A549 (cell line): ENCODE measurements at regions not wholly inside any gene's neighbourhood (a gene's known extent, or its start where the extent isn't known, plus 50 kb on each side); places are given as distances from the start of the nearest gene placed in this dataset.

Source experiments
- CHD2 ChIP-seq: fragments of 150-350 bp; IDR thresholded peaks from 2 replicates; pipeline ENCODE4 v1.6.1; 2014; ENCODE audit warnings: low read length; ENCODE audit not compliant: partially characterized antibody
- CTCF ChIP-seq: fragments of >200 bp; sonication (Bioruptor Twin); formaldehyde crosslinking; IDR thresholded peaks from 3 replicates; pipeline ENCODE4 v1.5.1; 2016
- HOXA7 ChIP-seq: fragments of 250-450 bp; sonication (Bioruptor Pico); IDR thresholded peaks from 2 replicates; pipeline ENCODE4 v1.5.0; 2020; ENCODE audit warnings: mild to moderate bottlenecking, moderate library complexity
- JUN ChIP-seq, 2 experiments: fragments of >200 bp; sonication (Bioruptor Twin); formaldehyde crosslinking; IDR thresholded peaks; 2 replicates in 1 of 2; 3 replicates in 1 of 2; pipeline ENCODE4 v1.6.1; 2016 to 2017
- MYC ChIP-seq: IDR thresholded peaks from 2 replicates; pipeline ENCODE4 v1.6.1; 2012; ENCODE audit warnings: mild to moderate bottlenecking, inconsistent platforms, low read length, improper control_type of control experiment, borderline replicate concordance
- PHF8 ChIP-seq: fragments of 200-600 bp; sonication (generic); IDR thresholded peaks from 2 replicates; pipeline ENCODE4 v1.6.1; 2016; ENCODE audit warnings: low read depth, mild to moderate bottlenecking, antibody characterized with exemption, moderate library complexity, borderline replicate concordance
- POLR2AphosphoS2 ChIP-seq: conservative IDR thresholded peaks from 2 replicates; pipeline ENCODE4 v1.6.1; 2012; ENCODE audit warnings: low read length, improper control_type of control experiment, inconsistent platforms
- REST ChIP-seq: fragments of 200-600 bp; sonication (generic); IDR thresholded peaks from 2 replicates; pipeline ENCODE4 v1.6.1; 2016; ENCODE audit warnings: antibody characterized with exemption, mild to moderate bottlenecking, moderate library complexity
- SMC3 ChIP-seq: fragments of >200 bp; sonication (Bioruptor Twin); formaldehyde crosslinking; IDR thresholded peaks from 3 replicates; pipeline ENCODE4 v1.6.1; 2018; ENCODE audit warnings: inconsistent platforms
- SREBF2 ChIP-seq: fragments of 450-650 bp; IDR thresholded peaks from 2 replicates; pipeline ENCODE4 v1.6.1; 2014; ENCODE audit warnings: mild to moderate bottlenecking, moderate library complexity

- no peak for TF ChIP-seq JUN (IDR thresholded peaks at IDR 0.05)
- TF ChIP-seq HOXA7 (CRISPR knock-in tag) = no peak
- TF ChIP-seq SMC3 = no peak
- no peak for TF ChIP-seq REST
- no peak for TF ChIP-seq MYC
- no peak for TF ChIP-seq CTCF
- TF ChIP-seq CHD2 = no peak
- TF ChIP-seq SREBF2 = no peak
- TF ChIP-seq POLR2AphosphoS2 = no peak
- TF ChIP-seq PHF8 = no peak
Observed at GRCh38 chr11:33579101-33579500, 121.5 kb downstream of the C11orf91 start.
